MCF 10A (cell line): ENCODE measurements at regions not wholly inside any gene's neighbourhood (a gene's known extent, or its start where the extent isn't known, plus 50 kb on each side); places are given as distances from the start of the nearest gene placed in this dataset.

Experiments
- BruUV-seq: library from RNA; stranded (reverse); fragments of 400-500 nt; replicated peaks from 2 replicates; lab custom pipeline; 2021; lab: Mats Ljungman, UMichigan
- CTCF ChIA-PET: fragments of 300-600 bp; sonication (Branson Sonifier 250); formaldehyde crosslinking; extraction: SDS; loops from one replicate; lab custom pipeline; 2021; ENCODE audit warnings: antibody characterized with exemption, inconsistent platforms; lab: Yijun Ruan, JAX
- POLR2A ChIA-PET: fragments of 300-600, 350-650 bp; sonication (Branson Sonifier 250); formaldehyde crosslinking; extraction: SDS; loops from one replicate; lab custom pipeline; 2020; ENCODE audit warnings: antibody characterized with exemption, inconsistent platforms; lab: Yijun Ruan, JAX
- DNase-seq: peaks from one replicate; pipeline ENCODE4 v3.0.0-alpha.2; 2018; ENCODE audit not compliant: unreplicated experiment
- H3K27ac Mint-ChIP-seq: one replicate; pipeline ENCODE4 v1.8.0; 2022; ENCODE audit warnings: mild to moderate bottlenecking, low read depth, mixed read lengths; ENCODE audit not compliant: unreplicated experiment
- H3K27me3 Mint-ChIP-seq: one replicate; pipeline ENCODE4 v1.8.0; 2022; ENCODE audit warnings: mixed read lengths; ENCODE audit not compliant: insufficient read depth, unreplicated experiment
- H3K36me3 Mint-ChIP-seq: one replicate; pipeline ENCODE4 v1.8.0; 2022; ENCODE audit warnings: mild to moderate bottlenecking, moderate library complexity, mixed read lengths; ENCODE audit not compliant: insufficient read depth, unreplicated experiment
- H3K4me1 Mint-ChIP-seq: one replicate; pipeline ENCODE4 v1.8.0; 2022; ENCODE audit warnings: mixed read lengths; ENCODE audit not compliant: insufficient read depth, unreplicated experiment
- H3K4me3 Mint-ChIP-seq: one replicate; pipeline ENCODE4 v1.8.0; 2022; ENCODE audit warnings: mild to moderate bottlenecking, moderate library complexity, mixed read lengths; ENCODE audit not compliant: unreplicated experiment
- H3K9me3 Mint-ChIP-seq: one replicate; pipeline ENCODE4 v1.8.0; 2022; ENCODE audit warnings: mixed read lengths; ENCODE audit not compliant: unreplicated experiment
- intact Hi-C: fragments of 100-400 bp; cut with micrococcal nuclease; formaldehyde crosslinking; loops from 2 replicates; pipeline ENCODE4 v1.14.1; 2022
- TF ChIP-seq, protein P1 (sequence below): fragments of 200-600 bp; IDR thresholded peaks from one replicate; pipeline ENCODE4 v1.8.0; 2022; ENCODE audit warnings: antibody characterized with exemption, mild to moderate bottlenecking; ENCODE audit not compliant: unreplicated experiment

DNA sequence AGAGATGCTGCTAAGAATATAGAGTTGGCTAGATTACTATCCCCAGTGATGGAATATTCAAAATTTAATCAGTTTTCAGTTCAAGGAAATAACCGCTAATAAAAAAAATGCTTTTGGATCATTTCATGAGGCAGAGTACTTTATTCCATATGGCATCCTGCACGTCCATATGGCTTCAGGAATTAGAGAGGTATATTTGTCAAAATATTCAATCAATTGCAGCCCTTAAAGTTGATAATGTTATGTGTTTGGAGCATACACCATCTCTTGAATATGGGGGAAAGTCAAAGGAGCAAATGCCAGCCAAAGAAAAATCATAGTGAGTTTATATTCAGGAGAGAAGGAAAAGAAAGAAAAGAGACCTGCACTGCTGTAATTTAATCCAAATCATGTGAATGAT, 266.4 kb downstream of the TMEM182 start:
- Mint-ChIP-seq H3K9me3 (no peaks in the 10 kb centered on the region), H3K36me3 (no peaks in the 10 kb centered on the region), H3K4me1 (no peaks in the 10 kb centered on the region), H3K27ac (no peak overlapping the region), H3K27me3 (peaks cover 69% of the 10 kb centered on the region), H3K4me3 (no peak overlapping the region)
- BruUV-seq = no TSS peak
- CTCF ChIA-PET = no interaction called here
- DNase-seq = no peak
- intact Hi-C loops = no loop called here
- POLR2A ChIA-PET = no interaction called here
- TF ChIP-seq, protein P1, sequence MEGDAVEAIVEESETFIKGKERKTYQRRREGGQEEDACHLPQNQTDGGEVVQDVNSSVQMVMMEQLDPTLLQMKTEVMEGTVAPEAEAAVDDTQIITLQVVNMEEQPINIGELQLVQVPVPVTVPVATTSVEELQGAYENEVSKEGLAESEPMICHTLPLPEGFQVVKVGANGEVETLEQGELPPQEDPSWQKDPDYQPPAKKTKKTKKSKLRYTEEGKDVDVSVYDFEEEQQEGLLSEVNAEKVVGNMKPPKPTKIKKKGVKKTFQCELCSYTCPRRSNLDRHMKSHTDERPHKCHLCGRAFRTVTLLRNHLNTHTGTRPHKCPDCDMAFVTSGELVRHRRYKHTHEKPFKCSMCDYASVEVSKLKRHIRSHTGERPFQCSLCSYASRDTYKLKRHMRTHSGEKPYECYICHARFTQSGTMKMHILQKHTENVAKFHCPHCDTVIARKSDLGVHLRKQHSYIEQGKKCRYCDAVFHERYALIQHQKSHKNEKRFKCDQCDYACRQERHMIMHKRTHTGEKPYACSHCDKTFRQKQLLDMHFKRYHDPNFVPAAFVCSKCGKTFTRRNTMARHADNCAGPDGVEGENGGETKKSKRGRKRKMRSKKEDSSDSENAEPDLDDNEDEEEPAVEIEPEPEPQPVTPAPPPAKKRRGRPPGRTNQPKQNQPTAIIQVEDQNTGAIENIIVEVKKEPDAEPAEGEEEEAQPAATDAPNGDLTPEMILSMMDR = no peak
